ENCODE measurements at regions not wholly inside any gene's neighbourhood (a gene's known extent, or its start where the extent isn't known, plus 50 kb on each side); places are given as distances from the start of the nearest gene placed in this dataset.

DNA sequence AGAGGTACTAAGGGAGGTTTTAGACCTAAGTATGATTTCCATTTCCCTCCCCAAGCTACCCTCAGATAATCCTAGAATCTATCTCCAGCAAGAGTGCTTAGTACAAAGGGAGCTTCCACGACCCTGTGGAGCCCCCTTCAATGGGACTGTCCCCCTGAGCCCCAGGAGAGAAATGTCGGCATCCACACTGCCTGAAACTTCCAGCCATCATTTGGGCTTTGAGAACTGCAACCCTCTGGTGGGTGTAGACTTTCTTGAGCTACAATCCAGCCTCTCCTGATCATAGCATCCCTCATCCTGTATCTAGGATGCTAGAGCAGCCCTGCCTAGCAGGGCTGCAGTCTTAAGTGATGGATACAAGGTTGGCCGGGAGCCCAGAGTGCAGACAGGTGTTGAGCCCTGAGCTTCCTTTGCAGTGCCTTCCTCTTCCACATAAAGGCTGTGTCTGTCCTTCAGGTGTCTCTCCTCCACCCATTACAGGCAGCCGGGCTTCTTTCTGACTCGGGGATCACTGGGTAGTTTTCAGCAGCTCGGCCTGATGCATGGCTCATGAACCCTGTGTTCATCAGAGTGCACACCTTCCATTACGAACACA is 424.5 kb downstream of the PREX1 start:
- no peak overlapping the region for H3K4me3 Mint-ChIP-seq
- 88 to 96% methylated on average over 5 to 7 of the region's 7 CpGs for WGBS, 2 experiments (ENCODE audit: insufficient coverage in 1 of 2, insufficient read length in 1 of 2)

GRCh38 chr20:48401359-48401758 is 426.4 kb downstream of the PREX1 start:
- Histone ChIP-seq H3K4me3 (ENCODE audit: low read length) (no peak overlapping the region), H3K27ac (ENCODE audit: low read depth, low read length) (no peak overlapping the region), H3K9me3 (ENCODE audit: control insufficient read depth, low read length) (no peaks in the 10 kb centered on the region), H3K36me3 (ENCODE audit: control insufficient read depth, insufficient read depth, low read length) (no peaks in the 10 kb centered on the region), H3K4me1 (ENCODE audit: control insufficient read depth, insufficient read depth, low read length) (peaks cover 15% of the 10 kb centered on the region), H3K27me3 (ENCODE audit: control insufficient read depth, insufficient read depth, low read length, poor library complexity, severe bottlenecking) (no peaks in the 10 kb centered on the region), H3K9ac (ENCODE audit: extremely low read depth, low read length, poor library complexity, severe bottlenecking) (no peak overlapping the region)
- Mint-ChIP-seq H3K4me3 (no peak overlapping the region), H3K4me1 (peaks cover 14% of the 10 kb centered on the region), H3K36me3 (ENCODE audit: low read depth) (no peaks in the 10 kb centered on the region), H3K27ac (no peak overlapping the region), H3K9me3 (no peaks in the 10 kb centered on the region), H3K27me3 (ENCODE audit: insufficient read depth) (peaks cover 1% of the 10 kb centered on the region)
- TF ChIP-seq CTCF (conservative IDR thresholded peaks at IDR 0.05): no peak
- 83 to 90% methylated on average over 2 to 6 of the region's 6 CpGs for WGBS, 2 experiments (ENCODE audit: insufficient coverage in 1 of 2, insufficient read length in 1 of 2)
- DNase-seq: no peak

More for the DNA sequence above, 424.5 kb downstream of the PREX1 start:
- Histone ChIP-seq H3K4me1 (ENCODE audit: control insufficient read depth, insufficient read depth, low read length) (peaks cover 15% of the 10 kb centered on the region), H3K9me3 (ENCODE audit: control insufficient read depth, low read length) (no peaks in the 10 kb centered on the region), H3K9ac (ENCODE audit: extremely low read depth, low read length, poor library complexity, severe bottlenecking) (no peak overlapping the region), H3K4me3 (ENCODE audit: low read length) (no peak overlapping the region), H3K27me3 (ENCODE audit: control insufficient read depth, insufficient read depth, low read length, poor library complexity, severe bottlenecking) (no peaks in the 10 kb centered on the region), H3K36me3 (ENCODE audit: control insufficient read depth, insufficient read depth, low read length) (no peaks in the 10 kb centered on the region), H3K27ac (ENCODE audit: low read depth, low read length) (no peak overlapping the region)
- Mint-ChIP-seq H3K27ac (no peak overlapping the region), H3K4me1 (peaks cover 14% of the 10 kb centered on the region), H3K36me3 (ENCODE audit: low read depth) (no peaks in the 10 kb centered on the region), H3K27me3 (ENCODE audit: insufficient read depth) (peaks cover 2% of the 10 kb centered on the region), H3K9me3 (no peaks in the 10 kb centered on the region)
- TF ChIP-seq CTCF (conservative IDR thresholded peaks at IDR 0.05): no peak
- no peak for DNase-seq

DNA sequence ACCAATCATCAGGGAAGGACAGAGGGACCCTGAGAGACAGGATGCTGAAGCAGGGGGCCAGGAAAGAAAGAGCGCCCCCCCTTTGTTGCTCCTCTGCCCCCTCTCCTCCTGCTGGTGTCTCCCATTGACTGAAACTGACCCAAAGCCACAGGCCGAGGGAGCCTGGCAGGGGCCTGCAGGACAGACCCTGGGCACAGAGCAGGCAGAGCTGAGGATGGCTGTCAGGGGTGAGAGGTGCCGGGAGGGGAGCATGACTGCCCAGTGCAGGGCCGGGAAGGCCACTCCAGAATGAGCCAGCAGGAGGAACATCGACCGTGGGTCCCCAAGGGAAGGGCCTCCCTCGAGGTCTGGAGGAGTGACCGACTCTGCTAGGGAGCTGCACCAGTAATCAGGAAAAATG is 427.8 kb downstream of the PREX1 start:
- Histone ChIP-seq H3K9me3 (ENCODE audit: control insufficient read depth, low read length) (no peaks in the 10 kb centered on the region), H3K27me3 (ENCODE audit: control insufficient read depth, insufficient read depth, low read length, poor library complexity, severe bottlenecking) (no peaks in the 10 kb centered on the region), H3K4me1 (ENCODE audit: control insufficient read depth, insufficient read depth, low read length) (peaks cover 22% of the 10 kb centered on the region), H3K4me3 (ENCODE audit: low read length) (no peak overlapping the region), H3K27ac (ENCODE audit: low read depth, low read length) (no peak overlapping the region), H3K9ac (ENCODE audit: extremely low read depth, low read length, poor library complexity, severe bottlenecking) (no peak overlapping the region), H3K36me3 (ENCODE audit: control insufficient read depth, insufficient read depth, low read length) (no peaks in the 10 kb centered on the region)
- DNase-seq: no peak
- Mint-ChIP-seq H3K9me3 (no peaks in the 10 kb centered on the region), H3K27me3 (ENCODE audit: insufficient read depth) (peaks cover 1% of the 10 kb centered on the region), H3K4me1 (peaks cover 21% of the 10 kb centered on the region), H3K4me3 (no peak overlapping the region), H3K27ac (no peak overlapping the region), H3K36me3 (ENCODE audit: low read depth) (no peaks in the 10 kb centered on the region)
- WGBS, 2 experiments (ENCODE audit: insufficient coverage in 1 of 2, insufficient read length in 1 of 2): 81 to 92% methylated on average over 6 to 8 of the region's 8 CpGs
- TF ChIP-seq CTCF (conservative IDR thresholded peaks at IDR 0.05): no peak
